ENCODE measurements at regions not wholly inside any gene's neighbourhood (a gene's known extent, or its start where the extent isn't known, plus 50 kb on each side); places are given as distances from the start of the nearest gene placed in this dataset.

DNA sequence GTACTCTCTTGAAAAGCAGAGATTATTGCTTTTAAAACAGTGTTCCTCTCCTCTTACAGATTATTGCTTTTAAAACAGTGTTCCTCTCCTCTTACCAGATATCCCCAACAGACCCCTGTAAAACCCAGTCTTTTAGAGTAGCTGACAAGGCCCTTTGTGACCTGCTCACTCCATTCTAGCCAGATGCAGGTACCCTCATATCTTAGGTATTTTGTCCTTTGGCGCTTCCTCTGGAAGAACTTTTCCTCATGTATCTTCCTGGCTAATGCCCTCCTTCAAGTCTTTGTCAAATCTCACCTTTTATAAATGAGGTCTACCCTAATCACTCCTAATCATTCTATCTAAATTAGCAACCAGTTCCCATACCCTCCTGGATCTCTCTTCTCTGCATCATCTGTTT, 536.0 kb downstream of the BTBD3 start:
- intact Hi-C loops (cut with DNase I): no loop called here
- DNase-seq: no peak
- 88 to 100% methylated on average over 1 of the region's 1 CpG for WGBS, 2 donors
- Histone ChIP-seq H3K36me3 (replicated peaks in 1 of 2; ENCODE audit: insufficient read depth in 1 of 2, low read depth in 2 of 2) (no peaks in the 10 kb centered on the region), H3K9me3 (no peaks in the 10 kb centered on the region), H3K4me3 (no peak overlapping the region), H3K27me3 (no peaks in the 10 kb centered on the region), H3K27ac (no peak overlapping the region), H3K4me1 (no peaks in the 10 kb centered on the region)
- TF ChIP-seq POLR2A (IDR thresholded peaks at IDR 0.05): no peak
- no peak for TF ChIP-seq CTCF (IDR thresholded peaks at IDR 0.05)
- ATAC-seq: no peak

- Histone ChIP-seq H3K4me3 (no peak overlapping the region), H3K36me3 (replicated peaks in 1 of 2; ENCODE audit: insufficient read depth in 1 of 2, low read depth in 2 of 2) (no peaks in the 10 kb centered on the region), H3K4me1 (no peaks in the 10 kb centered on the region), H3K27ac (no peak overlapping the region), H3K27me3 (no peaks in the 10 kb centered on the region), H3K9me3 (no peaks in the 10 kb centered on the region)
- intact Hi-C loops (cut with DNase I): no loop called here
- TF ChIP-seq CTCF (IDR thresholded peaks at IDR 0.05) (no peak), POLR2A (IDR thresholded peaks at IDR 0.05) (no peak)
- DNase-seq (no peak), ATAC-seq (no peak)
Observed at GRCh38 chr20:12455148-12455547, 537.5 kb downstream of the BTBD3 start.

GRCh38 chr20:12458241-12458640, 540.5 kb downstream of the BTBD3 start:
- DNase-seq (no peak), ATAC-seq (no peak)
- Histone ChIP-seq H3K4me3 (no peak overlapping the region), H3K4me1 (no peaks in the 10 kb centered on the region), H3K27ac (no peak overlapping the region), H3K36me3 (replicated peaks in 1 of 2; ENCODE audit: insufficient read depth in 1 of 2, low read depth in 2 of 2) (no peaks in the 10 kb centered on the region), H3K9me3 (no peaks in the 10 kb centered on the region), H3K27me3 (no peaks in the 10 kb centered on the region)
- TF ChIP-seq POLR2A (IDR thresholded peaks at IDR 0.05): no peak
- no peak for TF ChIP-seq CTCF (IDR thresholded peaks at IDR 0.05)
- intact Hi-C loops (cut with DNase I): no loop called here

DNA sequence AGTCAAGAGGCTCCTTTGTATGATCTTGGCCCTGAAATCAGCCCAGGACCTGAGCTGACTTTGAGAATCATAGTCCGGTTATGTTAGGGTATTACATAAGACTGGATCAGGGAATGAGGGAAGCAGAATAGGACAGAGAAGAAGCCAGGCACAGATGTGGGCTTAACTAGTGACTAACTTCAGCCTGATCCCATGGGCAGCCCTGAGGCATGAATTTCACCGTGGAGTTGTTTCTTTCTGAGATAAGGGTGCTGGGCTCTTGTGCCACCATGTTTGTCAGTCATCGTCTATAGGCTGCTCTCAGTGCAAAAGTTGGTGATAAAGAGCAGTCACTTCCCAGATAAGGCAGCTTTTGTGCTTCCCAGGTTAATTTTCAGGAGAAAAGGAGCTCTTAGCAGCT, 544.7 kb upstream of the SPTLC3 start:
- ATAC-seq: no peak
- no peak for DNase-seq
- intact Hi-C loops (cut with DNase I): no loop called here
- H3K27me3 ChIP-seq: no peaks in the 10 kb centered on the region
- no peaks in the 10 kb centered on the region for H3K4me1 ChIP-seq
- H3K27ac ChIP-seq: no peak overlapping the region
- no peaks in the 10 kb centered on the region for H3K9me3 ChIP-seq
- no peaks in the 10 kb centered on the region for H3K36me3 ChIP-seq (replicated peaks in 1 of 2; ENCODE audit: insufficient read depth in 1 of 2, low read depth in 2 of 2)
- H3K4me3 ChIP-seq: no peak overlapping the region
- 71 to 77% methylated on average over 3 of the region's 3 CpGs for WGBS, 2 donors
- TF ChIP-seq CTCF (IDR thresholded peaks at IDR 0.05) (no peak), POLR2A (IDR thresholded peaks at IDR 0.05) (no peak)

DNA sequence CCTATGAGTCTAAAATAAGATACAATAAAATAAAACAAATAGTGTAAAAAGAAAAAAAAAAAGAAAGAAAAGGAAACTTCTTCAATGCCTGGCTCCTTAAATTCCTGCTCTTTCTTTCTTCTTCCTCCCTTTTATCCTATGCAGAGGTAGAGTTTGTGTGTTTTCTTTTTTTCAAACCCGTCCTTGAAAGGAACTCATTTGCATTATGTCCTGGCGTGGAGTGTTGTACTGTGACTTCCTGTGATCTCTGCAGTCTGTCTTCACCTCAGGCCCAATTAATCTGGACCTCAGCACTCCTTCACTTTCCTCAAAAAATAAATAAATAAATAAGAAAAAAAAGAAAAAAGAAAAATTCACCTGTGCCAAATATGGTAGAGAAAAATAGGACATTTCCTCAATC, 541.9 kb upstream of the SPTLC3 start:
- TF ChIP-seq CTCF (IDR thresholded peaks at IDR 0.05) (no peak), POLR2A (IDR thresholded peaks at IDR 0.05) (no peak)
- no peaks in the 10 kb centered on the region for H3K27me3 ChIP-seq
- H3K9me3 ChIP-seq: no peaks in the 10 kb centered on the region
- intact Hi-C loops (cut with DNase I): no loop called here
- H3K4me3 ChIP-seq: no peak overlapping the region
- DNase-seq (no peak), ATAC-seq (no peak)
- H3K27ac ChIP-seq: no peak overlapping the region
- H3K36me3 ChIP-seq (replicated peaks in 1 of 2; ENCODE audit: insufficient read depth in 1 of 2, low read depth in 2 of 2): no peaks in the 10 kb centered on the region
- WGBS, 2 donors: 37 to 59% methylated on average over 2 of the region's 2 CpGs
- H3K4me1 ChIP-seq: no peaks in the 10 kb centered on the region

Data from body of pancreas (tissue), 4 donors.